GF-D8 (cell line): ENCODE measurements at regions not wholly inside any gene's neighbourhood (a gene's known extent, or its start where the extent isn't known, plus 50 kb on each side); places are given as distances from the start of the nearest gene placed in this dataset.
"Not testable (repeated sequence)": the region's sequence is repeated elsewhere in the genome, so short reads cannot be mapped to it uniquely, and the experiment has no call there.

Experiments used
- DNase-seq: peaks from one replicate; lab custom pipeline; 2025; lab: John Stamatoyannopoulos, UW

DNA sequence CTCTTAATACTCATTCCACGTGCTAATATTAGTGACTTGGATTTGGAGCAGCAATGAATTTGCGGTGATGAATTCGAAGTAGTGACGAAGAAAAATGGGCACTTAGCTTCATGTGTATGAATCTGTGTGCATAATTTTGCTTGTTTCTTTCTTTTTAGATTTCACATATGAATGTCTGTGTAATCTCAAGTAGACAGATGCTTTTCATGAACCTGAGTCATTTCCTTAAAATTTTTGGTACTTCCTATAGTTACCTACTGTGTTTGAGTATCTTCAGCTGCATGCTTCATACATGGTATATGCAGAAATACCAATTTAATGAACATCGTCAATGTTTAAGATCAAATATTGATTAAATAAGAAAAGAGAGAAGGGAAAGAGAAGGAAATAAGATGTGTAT is 540.2 kb downstream of the RAB38 start:
- DNase-seq: no peak

- DNase-seq: no peak
These were observed 540.9 kb downstream of the RAB38 start for GRCh38 chr11:87634331-87634730.

- no peak for DNase-seq
These were observed 546.3 kb downstream of the RAB38 start for GRCh38 chr11:87628957-87629356.

DNA sequence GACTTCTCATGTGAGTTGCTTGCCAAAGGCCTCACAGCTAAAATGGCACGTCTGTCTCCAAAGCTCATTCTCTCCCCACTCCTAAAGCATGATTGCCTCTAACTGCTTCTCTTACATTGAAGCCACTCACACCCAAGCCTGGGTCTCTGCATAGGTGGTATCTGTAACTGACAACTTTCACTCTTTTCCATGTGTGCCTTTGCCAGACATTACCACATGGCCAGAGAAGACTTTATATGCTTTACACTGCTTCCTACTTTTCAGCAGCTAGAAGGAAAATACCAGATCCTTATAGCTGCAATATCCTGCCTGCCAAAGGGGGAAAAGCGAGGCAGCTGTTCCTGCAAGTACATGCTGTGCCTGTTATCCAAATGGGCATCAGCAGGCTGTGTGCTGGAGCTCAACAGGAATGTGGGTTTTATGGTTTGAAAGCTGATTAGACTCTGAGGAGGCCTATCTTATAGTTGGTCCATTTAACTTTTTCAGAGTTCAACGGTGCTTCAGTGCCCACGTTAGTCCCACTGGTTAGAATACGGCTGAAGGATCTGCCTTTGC is 547.1 kb downstream of the RAB38 start:
- no peak for DNase-seq

GRCh38 chr11:87623531-87624365 is 551.5 kb downstream of the RAB38 start:
- not testable (repeated sequence) for DNase-seq

DNA sequence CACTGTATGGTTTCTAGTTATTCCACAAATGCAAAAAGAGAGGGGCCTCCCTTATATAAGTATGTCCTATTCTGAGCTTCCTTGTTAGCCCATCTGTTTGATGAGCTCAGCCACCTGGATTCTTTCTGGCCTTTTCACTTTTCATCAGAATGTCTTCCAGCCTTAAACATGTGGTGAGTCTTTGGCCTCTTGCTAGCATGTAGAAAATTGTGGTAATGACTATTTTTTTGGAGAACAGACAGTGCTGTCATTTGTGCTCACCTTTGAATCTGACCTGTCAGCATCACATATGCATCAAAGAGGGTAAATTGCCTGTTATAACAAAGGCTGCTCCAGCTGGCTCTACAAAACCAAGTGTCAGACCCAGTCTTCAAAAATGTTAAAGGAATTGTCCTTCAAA is 558.7 kb downstream of the RAB38 start:
- DNase-seq: no peak

GRCh38 chr11:87604350-87604749 is 566.6 kb downstream of the TMEM135 start:
- DNase-seq: no peak

GRCh38 chr11:87603887-87604286 is 566.2 kb downstream of the TMEM135 start:
- no peak for DNase-seq

GRCh38 chr11:87602776-87603175 is 565.0 kb downstream of the TMEM135 start:
- no peak for DNase-seq

DNA sequence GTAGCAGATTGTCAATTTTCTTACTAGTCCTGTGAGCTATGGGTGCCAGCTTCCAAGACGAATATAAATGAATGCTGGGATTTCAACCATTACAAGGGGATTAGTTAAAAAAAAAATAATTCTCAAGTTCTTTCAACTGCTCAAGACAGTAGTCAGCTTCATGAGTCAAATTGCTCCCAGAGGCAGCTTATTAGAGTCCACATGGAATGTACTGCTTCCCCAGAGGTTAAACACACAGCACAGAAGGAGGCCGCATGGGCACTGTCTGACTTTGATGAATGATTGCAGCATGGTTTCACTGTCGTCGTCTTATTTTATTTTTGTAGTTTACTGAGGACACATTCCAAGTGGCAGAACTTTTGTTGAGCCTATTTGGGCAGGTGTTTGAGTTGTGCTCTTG is 563.2 kb downstream of the TMEM135 start:
- no peak for DNase-seq

- no peak for DNase-seq
These were observed 560.0 kb downstream of the TMEM135 start for GRCh38 chr11:87597725-87598124.

DNA sequence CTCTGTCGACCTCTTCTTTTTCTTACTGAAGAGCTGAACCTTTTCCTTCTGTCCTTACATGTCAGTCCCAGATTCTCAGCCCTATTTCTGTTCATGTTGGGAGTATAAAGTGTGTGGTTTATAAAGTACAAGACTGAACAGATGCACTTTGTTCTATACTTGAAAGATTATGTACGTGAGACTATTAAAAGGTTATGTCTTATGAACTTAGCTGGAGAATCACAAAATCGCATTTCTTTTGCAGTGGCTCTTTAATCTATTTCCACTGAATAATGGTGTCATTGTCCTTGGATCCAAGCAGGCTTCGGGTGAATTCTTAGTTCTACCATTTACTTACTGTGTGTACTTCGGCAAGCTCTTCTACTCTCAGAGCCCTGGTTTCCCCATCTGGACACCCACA is 558.4 kb downstream of the TMEM135 start:
- DNase-seq: no peak

GRCh38 chr11:87589082-87589481 is 551.3 kb downstream of the TMEM135 start:
- no peak for DNase-seq

- not testable (repeated sequence) for DNase-seq
These were observed 547.9 kb downstream of the TMEM135 start for GRCh38 chr11:87585613-87586012.

DNA sequence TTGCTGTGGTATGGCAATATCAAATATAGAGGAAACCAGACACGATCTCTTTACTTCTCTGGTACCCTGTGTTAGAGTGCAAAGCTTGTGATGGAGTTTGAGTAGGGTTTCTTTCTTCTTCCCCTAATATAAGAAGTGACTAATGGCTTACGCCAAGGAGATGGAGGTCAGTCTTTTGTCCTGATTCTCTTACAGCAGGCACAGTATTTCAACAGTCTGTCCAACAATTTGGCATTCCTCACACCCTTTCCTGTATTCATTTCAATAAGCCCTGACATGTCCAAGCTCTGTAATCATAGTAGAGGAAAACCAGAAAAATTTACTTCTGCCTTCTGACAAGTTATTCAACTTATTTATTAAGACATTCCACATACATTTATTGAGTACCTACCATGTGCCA is 546.2 kb downstream of the TMEM135 start:
- DNase-seq: no peak

DNA sequence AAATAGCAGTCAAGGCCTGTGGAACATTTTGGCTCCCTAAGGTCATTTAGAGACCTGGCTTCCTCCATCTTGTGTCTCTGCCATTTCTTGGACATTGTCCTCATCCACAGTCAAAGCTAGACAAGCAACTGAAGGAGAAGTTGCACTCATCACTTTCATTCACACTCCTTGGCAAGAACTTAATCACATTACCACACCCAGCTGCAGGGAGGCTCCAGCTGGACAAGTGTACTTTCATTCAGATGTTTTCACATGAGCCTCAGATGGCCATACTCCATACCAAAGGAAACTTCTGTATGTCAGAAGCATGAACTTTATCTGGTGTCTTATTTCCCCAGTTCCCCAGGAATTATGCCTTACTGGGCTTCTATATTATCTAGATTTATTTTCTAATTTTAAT is 537.4 kb downstream of the TMEM135 start:
- no peak for DNase-seq

DNA sequence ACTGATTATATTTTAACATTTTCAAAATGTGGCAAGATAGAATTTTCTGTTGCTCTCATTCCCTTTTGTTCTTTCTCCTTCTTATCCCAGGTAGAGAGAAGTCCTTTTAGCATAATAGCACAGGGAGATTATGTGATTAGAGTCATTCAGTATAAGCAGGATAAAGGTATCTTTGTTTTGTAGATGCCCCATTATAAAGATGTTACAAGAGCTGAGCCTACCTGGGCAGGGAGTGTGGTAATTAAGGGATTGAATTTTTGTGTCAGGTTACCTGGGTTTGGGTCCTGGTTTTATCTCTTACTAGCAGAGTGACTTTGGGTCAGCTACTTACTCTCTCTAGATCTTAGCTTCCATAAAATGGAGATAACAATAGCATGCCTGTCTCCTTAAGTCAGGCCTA is 536.5 kb downstream of the TMEM135 start:
- DNase-seq: no peak

DNA sequence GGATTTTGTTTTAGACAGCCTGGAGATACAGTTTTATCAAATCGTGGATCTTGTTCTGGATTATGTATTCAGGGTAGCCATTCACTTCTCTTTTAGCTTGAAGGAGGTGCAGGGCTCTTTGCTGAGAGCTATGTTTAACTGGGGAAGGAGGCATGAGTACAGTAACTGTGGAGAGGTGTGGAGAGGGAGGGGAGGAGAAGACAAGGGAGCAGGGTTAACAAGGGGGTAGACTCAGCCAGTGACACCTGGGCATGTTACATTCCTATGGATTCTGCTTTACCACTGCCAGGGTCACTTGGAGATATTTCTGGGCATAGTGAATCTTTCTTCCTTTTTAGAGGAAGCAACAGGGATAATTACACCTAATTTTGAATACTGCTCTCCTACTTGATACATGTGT is 536.0 kb downstream of the TMEM135 start:
- DNase-seq: no peak

DNA sequence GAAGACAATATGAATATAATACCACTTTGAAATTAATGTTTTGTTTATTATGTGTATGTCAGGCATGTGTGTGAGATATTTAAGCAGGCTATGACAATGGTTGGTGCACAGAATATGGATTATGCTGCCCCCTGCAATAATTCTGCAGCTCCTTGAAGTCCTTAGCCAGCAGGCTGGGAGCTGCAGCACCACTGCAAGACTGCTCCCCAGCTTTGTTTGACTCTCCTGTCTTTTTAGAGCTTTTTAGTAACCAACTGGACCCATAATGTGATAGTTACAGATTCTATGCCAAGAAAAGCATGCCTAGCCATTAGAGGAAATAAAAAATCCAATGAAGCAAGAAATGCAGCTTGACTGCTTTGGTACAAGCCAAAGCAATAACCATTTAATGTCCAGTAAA is 535.1 kb downstream of the TMEM135 start:
- DNase-seq: no peak

DNA sequence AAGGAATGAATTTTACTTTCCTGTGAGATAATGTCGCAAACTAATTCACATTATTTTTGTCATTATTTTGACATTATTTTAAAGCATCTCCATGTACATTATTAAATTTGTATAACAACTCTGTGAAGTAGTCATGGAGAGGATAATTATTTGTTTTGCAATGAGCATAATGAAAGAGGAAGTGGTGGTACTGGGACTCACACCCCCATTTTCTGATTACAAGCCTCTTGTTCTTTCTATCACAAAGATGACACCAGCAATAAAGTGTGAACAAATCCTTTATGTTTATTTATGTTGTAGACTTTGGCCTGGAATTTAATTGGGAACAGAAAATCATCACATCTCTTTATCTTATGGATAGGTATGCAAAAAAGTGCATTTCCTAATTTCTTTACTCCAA is 522.6 kb downstream of the TMEM135 start:
- DNase-seq: no peak

DNA sequence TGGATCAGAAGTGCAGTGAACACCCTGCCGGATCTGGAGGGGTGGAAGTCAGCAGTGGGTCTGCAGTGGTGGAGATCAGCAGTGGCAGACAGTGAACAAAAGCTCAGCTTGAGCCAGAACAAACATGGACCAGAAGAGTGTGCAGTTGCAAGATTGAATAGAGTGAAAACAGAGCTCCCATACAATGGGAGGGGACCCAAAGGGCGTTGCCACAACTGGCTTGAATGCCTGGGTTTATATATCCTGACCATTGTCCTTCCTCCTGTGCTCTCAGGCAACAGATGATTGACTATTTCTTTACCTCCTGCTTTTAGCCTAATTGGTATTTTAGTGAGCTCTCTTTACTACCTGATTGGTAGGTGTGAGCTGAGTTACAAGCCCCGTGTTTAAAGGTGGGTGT is 522.1 kb downstream of the TMEM135 start:
- not testable (repeated sequence) for DNase-seq

GRCh38 chr11:87555101-87555500 is 517.4 kb downstream of the TMEM135 start:
- DNase-seq: no peak

DNA sequence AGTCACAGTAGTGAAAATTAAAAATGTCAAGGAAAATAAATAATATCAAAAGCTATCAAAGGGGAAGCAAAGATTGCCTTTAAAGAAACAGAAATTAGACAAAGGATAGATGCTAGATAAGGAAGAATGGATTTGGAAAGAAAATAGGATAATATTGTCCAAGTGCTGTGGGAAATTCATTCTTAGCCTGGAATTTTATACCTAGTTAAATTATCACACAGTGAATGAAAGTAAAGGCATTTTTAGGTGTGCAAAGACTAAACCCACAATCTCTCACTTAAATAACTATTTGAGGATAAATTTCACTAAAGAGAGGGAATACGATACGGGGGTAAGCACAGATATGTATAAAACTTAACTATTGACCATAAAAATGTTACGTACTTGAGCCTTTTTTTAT is 511.1 kb downstream of the TMEM135 start:
- DNase-seq: no peak

DNA sequence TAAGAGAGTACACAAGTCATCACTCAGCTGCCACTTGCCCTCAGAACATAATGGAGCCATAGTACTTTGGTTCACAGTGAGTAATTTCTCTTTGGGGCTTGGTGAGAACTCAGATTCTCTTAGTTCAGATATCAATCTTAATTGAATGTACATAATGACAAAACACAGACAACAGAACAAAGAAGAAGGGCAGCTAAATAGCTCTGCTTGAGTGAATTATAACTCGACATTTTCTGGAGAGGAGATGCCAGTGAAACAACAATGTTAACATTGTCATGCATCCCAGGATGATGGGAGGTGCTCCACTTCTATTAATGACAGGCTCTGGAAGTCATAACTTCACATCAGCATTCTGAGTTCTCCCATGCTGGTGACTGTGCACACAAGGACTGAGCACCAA is 508.1 kb downstream of the TMEM135 start:
- no peak for DNase-seq
